OCI-LY1 (cell line): ENCODE measurements at regions not wholly inside any gene's neighbourhood (a gene's known extent, or its start where the extent isn't known, plus 50 kb on each side); places are given as distances from the start of the nearest gene placed in this dataset.
"Not testable (repeated sequence)": the region's sequence is repeated elsewhere in the genome, so short reads cannot be mapped to it uniquely, and the experiment has no call there.

Experiments used
- H2AFZ ChIP-seq: fragments of 200-600 bp; sonication (generic), shearing (Covaris generic); 2 replicates; pipeline ENCODE4 v1.6.0; 2014; ENCODE audit warnings: antibody characterized with exemption, mild to moderate bottlenecking, low read length
- H3F3A ChIP-seq: fragments of 200-600 bp; sonication (generic), shearing (Covaris generic); 2 replicates; pipeline ENCODE4 v1.6.0; 2014; ENCODE audit warnings: mild to moderate bottlenecking, antibody characterized with exemption, low read length, moderate library complexity; ENCODE audit not compliant: insufficient read depth
- H3K27ac ChIP-seq: fragments of 200-600 bp; sonication (generic); 2 replicates; pipeline ENCODE4 v1.5.1; 2014; ENCODE audit warnings: low read length, mixed run types, mild to moderate bottlenecking, low read depth; ENCODE audit not compliant: poor library complexity, severe bottlenecking
- H3K27me3 ChIP-seq: fragments of 200-600 bp; sonication (generic); 2 replicates; pipeline ENCODE4 v1.6.0; 2014; ENCODE audit warnings: antibody characterized with exemption, mild to moderate bottlenecking, low read length, moderate library complexity; ENCODE audit not compliant: insufficient read depth
- H3K36me3 ChIP-seq: fragments of 200-600 bp; sonication (generic); 2 replicates; pipeline ENCODE4 v1.6.1; 2014; ENCODE audit warnings: mild to moderate bottlenecking, antibody characterized with exemption, low read length, moderate library complexity, mixed read lengths; ENCODE audit not compliant: insufficient read depth
- H3K4me1 ChIP-seq: fragments of 200-600 bp; sonication (generic); 2 replicates; pipeline ENCODE4 v1.5.1; 2014; ENCODE audit warnings: mild to moderate bottlenecking, low read length, moderate library complexity; ENCODE audit not compliant: insufficient read depth, severe bottlenecking
- H3K4me2 ChIP-seq: fragments of 200-600 bp; sonication (generic), shearing (Covaris generic); 2 replicates; pipeline ENCODE4 v1.6.1; 2014; ENCODE audit warnings: low read length
- H3K4me3 ChIP-seq: fragments of 200-600 bp; sonication (generic); 2 replicates; pipeline ENCODE4 v1.5.1; 2014; ENCODE audit warnings: low read length, low read depth, mild to moderate bottlenecking, mixed read lengths; ENCODE audit not compliant: poor library complexity, severe bottlenecking
- H3K79me2 ChIP-seq: fragments of 200-600 bp; shearing (Covaris generic); 2 replicates; pipeline ENCODE4 v1.6.1; 2016; ENCODE audit warnings: mixed run types, low read length, mixed read lengths; ENCODE audit not compliant: insufficient read depth
- H3K9ac ChIP-seq: fragments of 200-600 bp; sonication (generic), shearing (Covaris generic); 2 replicates; pipeline ENCODE4 v1.6.1; 2014; ENCODE audit warnings: mild to moderate bottlenecking, low read length, mixed read lengths
- H3K9me2 ChIP-seq: fragments of 200-600 bp; sonication (generic), shearing (Covaris generic); 2 replicates; pipeline ENCODE4 v1.6.1; 2014; ENCODE audit warnings: low read depth, mild to moderate bottlenecking, low read length, mixed read lengths
- H3K9me3 ChIP-seq: fragments of 200-600 bp; shearing (Covaris generic); 2 replicates; pipeline ENCODE4 v1.6.1; 2014; ENCODE audit warnings: low read length, mixed read lengths
- H4K20me1 ChIP-seq: fragments of 200-600 bp; sonication (generic), shearing (Covaris generic); 2 replicates; pipeline ENCODE4 v1.6.0; 2016; ENCODE audit warnings: mild to moderate bottlenecking, low read length; ENCODE audit not compliant: insufficient read depth
- EZH2 ChIP-seq: fragments of 200-600 bp; sonication (generic), shearing (Covaris generic); IDR thresholded peaks from 2 replicates; pipeline ENCODE4 v1.8.0; 2017; ENCODE audit warnings: borderline replicate concordance, mixed run types, mild to moderate bottlenecking, antibody characterized with exemption, low read length, moderate library complexity, mixed read lengths
- TF ChIP-seq, protein P1 (sequence below): fragments of 200-600 bp; sonication (generic), shearing (Covaris generic); IDR thresholded peaks from 2 replicates; pipeline ENCODE4 v1.5.1; 2017; ENCODE audit warnings: mild to moderate bottlenecking, antibody characterized with exemption, low read length, moderate library complexity, mixed read lengths

DNA sequence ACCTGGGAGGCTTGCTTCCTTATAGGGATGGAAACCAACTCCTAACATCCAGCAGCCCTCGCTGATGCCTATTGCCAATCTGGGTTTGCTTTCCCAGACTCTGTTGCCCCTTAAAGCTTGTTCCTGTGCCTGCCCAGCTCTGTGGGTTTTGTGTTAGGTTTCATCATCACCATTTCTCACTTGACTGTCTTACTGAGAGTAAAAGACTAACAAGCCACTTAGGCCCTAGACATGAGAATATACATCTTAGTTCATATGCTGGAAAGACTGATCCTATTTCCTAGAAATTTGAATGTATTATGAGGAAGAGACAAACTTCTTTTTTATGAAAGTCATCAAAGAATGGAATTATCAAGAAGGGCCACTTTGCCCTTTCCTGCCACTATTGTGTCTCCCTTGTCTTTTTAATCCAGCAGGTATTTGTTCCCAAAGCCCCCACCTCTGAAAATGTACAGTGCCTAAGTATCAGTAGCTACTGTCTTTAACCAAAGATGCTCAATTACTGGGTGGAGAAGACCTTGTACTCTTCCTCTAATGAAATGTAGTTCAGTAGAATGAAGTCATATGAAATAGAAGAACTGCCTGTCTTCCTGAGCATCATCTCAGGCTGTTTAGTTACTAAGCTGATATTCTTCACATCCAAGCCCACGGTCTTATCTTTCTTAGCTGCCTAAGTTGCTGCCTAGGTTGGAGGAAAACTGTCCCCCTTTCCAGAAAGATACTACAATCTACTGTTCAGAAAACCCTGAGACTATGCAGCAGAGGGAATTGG lies 59.8 kb upstream of the ZPLD1 start:
- TF ChIP-seq EZH2: no peak
- TF ChIP-seq, protein P1, sequence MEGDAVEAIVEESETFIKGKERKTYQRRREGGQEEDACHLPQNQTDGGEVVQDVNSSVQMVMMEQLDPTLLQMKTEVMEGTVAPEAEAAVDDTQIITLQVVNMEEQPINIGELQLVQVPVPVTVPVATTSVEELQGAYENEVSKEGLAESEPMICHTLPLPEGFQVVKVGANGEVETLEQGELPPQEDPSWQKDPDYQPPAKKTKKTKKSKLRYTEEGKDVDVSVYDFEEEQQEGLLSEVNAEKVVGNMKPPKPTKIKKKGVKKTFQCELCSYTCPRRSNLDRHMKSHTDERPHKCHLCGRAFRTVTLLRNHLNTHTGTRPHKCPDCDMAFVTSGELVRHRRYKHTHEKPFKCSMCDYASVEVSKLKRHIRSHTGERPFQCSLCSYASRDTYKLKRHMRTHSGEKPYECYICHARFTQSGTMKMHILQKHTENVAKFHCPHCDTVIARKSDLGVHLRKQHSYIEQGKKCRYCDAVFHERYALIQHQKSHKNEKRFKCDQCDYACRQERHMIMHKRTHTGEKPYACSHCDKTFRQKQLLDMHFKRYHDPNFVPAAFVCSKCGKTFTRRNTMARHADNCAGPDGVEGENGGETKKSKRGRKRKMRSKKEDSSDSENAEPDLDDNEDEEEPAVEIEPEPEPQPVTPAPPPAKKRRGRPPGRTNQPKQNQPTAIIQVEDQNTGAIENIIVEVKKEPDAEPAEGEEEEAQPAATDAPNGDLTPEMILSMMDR: no peak
- H3K4me1 ChIP-seq: no peaks in the 10 kb centered on the region
- H3K27ac ChIP-seq: no peak overlapping the region
- H3K27me3 ChIP-seq: no peaks in the 10 kb centered on the region
- no peaks in the 10 kb centered on the region for H3F3A ChIP-seq
- H3K79me2 ChIP-seq: no peaks in the 10 kb centered on the region
- no peaks in the 10 kb centered on the region for H4K20me1 ChIP-seq
- H3K36me3 ChIP-seq: no peaks in the 10 kb centered on the region
- H3K4me2 ChIP-seq: no peak overlapping the region
- H3K4me3 ChIP-seq: no peak overlapping the region
- no peaks in the 10 kb centered on the region for H3K9me2 ChIP-seq
- H3K9ac ChIP-seq: no peak overlapping the region
- H2AFZ ChIP-seq: no peak overlapping the region
- no peaks in the 10 kb centered on the region for H3K9me3 ChIP-seq

DNA sequence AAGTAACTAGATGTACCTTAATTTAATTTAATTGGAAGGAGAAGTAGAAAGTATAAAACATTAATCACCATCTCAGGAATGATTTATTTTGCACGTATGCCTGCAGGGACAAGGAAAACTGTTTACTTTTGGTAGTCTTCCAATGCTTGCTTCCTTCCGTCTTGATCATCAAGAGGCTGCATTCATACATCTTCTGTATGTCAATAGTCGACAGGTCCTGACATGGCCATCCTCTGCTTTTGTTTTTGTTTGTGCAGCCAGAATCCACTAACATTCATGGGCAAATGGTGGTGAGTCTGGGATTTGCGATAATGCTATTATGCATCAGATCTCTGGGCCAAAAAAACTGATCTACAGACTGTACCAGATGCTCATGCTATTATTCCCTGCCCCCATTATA lies 56.6 kb upstream of the ZPLD1 start:
- H3K79me2 ChIP-seq: no peaks in the 10 kb centered on the region
- no peaks in the 10 kb centered on the region for H3K27me3 ChIP-seq
- no peak overlapping the region for H2AFZ ChIP-seq
- H3K27ac ChIP-seq: no peak overlapping the region
- H3K4me3 ChIP-seq: no peak overlapping the region
- no peaks in the 10 kb centered on the region for H3K9me2 ChIP-seq
- H3K36me3 ChIP-seq: no peaks in the 10 kb centered on the region
- no peaks in the 10 kb centered on the region for H3F3A ChIP-seq
- no peak overlapping the region for H3K4me2 ChIP-seq
- no peaks in the 10 kb centered on the region for H3K4me1 ChIP-seq
- no peaks in the 10 kb centered on the region for H4K20me1 ChIP-seq
- H3K9me3 ChIP-seq: no peaks in the 10 kb centered on the region
- TF ChIP-seq, protein P1: no peak
- TF ChIP-seq EZH2: no peak
- H3K9ac ChIP-seq: no peak overlapping the region

DNA sequence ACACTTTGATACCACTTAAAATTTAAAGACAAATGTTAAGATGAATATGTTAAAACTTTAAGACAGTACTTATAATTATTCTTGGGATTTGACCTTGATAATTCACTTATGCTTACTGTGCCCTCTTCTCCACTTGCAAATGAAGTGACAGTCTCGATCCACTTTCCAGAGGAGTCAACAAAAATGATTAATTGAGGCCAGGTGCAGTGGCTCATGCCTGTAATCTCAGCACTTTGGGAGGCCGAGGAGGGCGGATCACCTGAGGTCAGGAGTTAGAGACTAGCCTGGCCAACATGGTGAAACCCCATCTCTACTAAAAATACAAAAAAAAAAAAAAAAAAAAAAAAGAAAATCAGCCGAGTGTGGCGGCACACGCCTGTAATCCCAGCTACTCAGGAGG lies 52.6 kb upstream of the ZPLD1 start:
- H4K20me1 ChIP-seq, H3K36me3 ChIP-seq, H2AFZ ChIP-seq, H3K27me3 ChIP-seq, H3K4me1 ChIP-seq, H3K4me3 ChIP-seq, H3K9ac ChIP-seq, H3K9me3 ChIP-seq, H3K9me2 ChIP-seq, H3K27ac ChIP-seq, H3F3A ChIP-seq, H3K4me2 ChIP-seq, H3K79me2 ChIP-seq: not testable (repeated sequence)
